GM12874 (cell line): ENCODE measurements at regions not wholly inside any gene's neighbourhood (a gene's known extent, or its start where the extent isn't known, plus 50 kb on each side); places are given as distances from the start of the nearest gene placed in this dataset.

Experiments used
- CTCF ChIP-seq: IDR thresholded peaks from 2 replicates; pipeline ENCODE4 v1.5.1; 2011; ENCODE audit warnings: low read depth, mild to moderate bottlenecking, control low read depth, low read length, moderate library complexity; ENCODE audit not compliant: insufficient read depth

DNA sequence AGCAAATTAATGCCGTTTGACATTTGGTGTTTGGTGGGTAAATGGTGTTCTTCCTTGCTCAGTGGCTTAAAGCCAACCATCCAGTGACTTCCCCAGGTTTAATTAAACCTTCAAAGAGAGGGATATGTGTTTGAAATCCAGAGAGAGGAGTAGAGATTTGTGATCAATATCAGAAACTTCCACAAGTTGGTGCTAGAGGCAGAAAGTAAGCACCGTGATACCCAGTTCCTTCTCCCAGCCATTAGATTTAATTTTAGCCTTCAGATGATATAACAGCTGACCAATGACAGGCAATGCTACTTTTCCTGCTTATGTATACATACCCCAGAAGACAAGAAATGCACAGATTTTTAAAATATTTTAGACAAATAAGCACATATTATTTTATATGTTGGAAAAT, 398.5 kb downstream of the CDH2 start:
- TF ChIP-seq CTCF = no peak

- no peak for TF ChIP-seq CTCF
Measured at GRCh38 chr18:27772081-27772480, 404.8 kb downstream of the CDH2 start.

- no peak for TF ChIP-seq CTCF
Measured at GRCh38 chr18:27771571-27771970, 405.4 kb downstream of the CDH2 start.

GRCh38 chr18:27769152-27769551, 407.8 kb downstream of the CDH2 start:
- no peak for TF ChIP-seq CTCF

GRCh38 chr18:27763936-27764335, 413.0 kb downstream of the CDH2 start:
- TF ChIP-seq CTCF = no peak

DNA sequence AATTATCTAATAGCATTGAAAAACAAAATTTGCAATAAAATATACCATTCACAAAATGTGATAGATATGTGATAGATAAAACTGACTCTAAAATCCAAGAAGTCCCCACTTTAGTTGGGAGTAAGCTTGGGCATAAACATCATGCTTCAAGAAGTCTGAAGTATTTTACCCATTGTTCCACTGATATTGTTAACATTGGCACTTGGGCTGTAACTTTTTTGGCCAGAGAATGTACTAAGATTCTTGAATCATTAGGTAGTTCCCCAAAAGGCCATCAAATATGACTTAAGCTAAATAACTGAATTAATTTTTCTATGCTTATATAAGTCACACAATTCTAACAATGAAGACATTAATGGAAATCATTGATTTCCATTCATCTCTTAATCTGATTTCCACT, 413.6 kb downstream of the CDH2 start:
- TF ChIP-seq CTCF = no peak

DNA sequence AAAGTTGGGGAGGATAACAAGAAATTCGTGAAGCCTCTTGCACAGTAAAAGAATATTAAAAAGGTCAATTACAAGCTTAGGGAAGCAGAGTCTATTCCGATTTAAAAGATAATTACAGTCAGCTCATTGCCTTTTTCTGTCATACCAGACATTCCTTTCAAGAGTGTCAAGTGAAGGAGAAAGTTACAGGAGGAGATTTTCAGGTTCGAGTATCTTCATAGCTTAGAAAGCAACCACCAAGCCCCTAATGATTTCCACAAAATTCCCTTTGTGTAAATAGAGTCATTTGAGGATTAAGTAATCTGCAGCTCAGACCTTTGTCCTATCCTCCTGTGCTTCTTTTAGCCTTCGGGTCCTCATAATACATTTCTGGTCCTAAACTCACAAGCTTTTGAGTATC, 414.9 kb downstream of the CDH2 start:
- TF ChIP-seq CTCF = no peak

DNA sequence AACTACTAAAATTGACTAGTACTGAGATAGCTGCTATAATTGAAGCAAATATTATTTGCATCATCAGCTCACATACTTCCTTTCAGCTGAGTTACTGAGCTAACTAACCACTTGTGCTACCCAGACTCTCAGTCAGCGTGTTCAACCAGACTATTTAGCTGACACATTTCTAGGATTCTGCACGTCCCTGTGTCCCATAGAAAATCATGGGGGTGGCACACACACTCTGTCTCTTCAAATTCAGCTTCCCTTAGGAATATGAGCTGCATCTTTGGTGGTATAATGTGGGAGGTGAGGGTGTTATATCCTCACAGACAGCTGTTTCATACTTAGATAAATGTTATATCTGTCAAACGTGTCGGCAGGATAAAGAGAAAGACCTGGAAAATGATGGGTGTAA, 424.0 kb downstream of the CDH2 start:
- no peak for TF ChIP-seq CTCF
